HCEC 1CT (cell line): ENCODE measurements at regions not wholly inside any gene's neighbourhood (a gene's known extent, or its start where the extent isn't known, plus 50 kb on each side); places are given as distances from the start of the nearest gene placed in this dataset.

Experiments used
- DNase-seq: peaks from one replicate; pipeline ENCODE4 v3.0.0-alpha.2; 2017

- DNase-seq: no peak
Observed at GRCh38 chr3:31358473-31359070, 174.2 kb upstream of the STT3B start.

- DNase-seq: peak; percentile 77
Observed at GRCh38 chr3:31361371-31362273, 171.1 kb upstream of the STT3B start.

GRCh38 chr3:31364188-31364587 lies 168.5 kb upstream of the STT3B start:
- no peak for DNase-seq

- DNase-seq: peak; percentile 71
Observed at GRCh38 chr3:31364711-31365110, 168.0 kb upstream of the STT3B start.

GRCh38 chr3:31367518-31367917 lies 165.2 kb upstream of the STT3B start:
- DNase-seq: no peak

- DNase-seq: peak; percentile 13
Observed at GRCh38 chr3:31369637-31370379, 162.9 kb upstream of the STT3B start.

GRCh38 chr3:31370380-31370666 lies 162.4 kb upstream of the STT3B start:
- DNase-seq: no peak

- no peak for DNase-seq
Observed at GRCh38 chr3:31370681-31371080, 162.0 kb upstream of the STT3B start.

GRCh38 chr3:31371484-31372177 lies 161.1 kb upstream of the STT3B start:
- no peak for DNase-seq

- no peak for DNase-seq
Observed at GRCh38 chr3:31373681-31374080, 159.0 kb upstream of the STT3B start.

GRCh38 chr3:31377045-31377642 lies 155.6 kb upstream of the STT3B start:
- DNase-seq: peak; percentile 94

GRCh38 chr3:31378231-31378630 lies 154.5 kb upstream of the STT3B start:
- DNase-seq: no peak

GRCh38 chr3:31379598-31379997 lies 153.1 kb upstream of the STT3B start:
- DNase-seq: no peak

- no peak for DNase-seq
Observed at GRCh38 chr3:31382856-31383255, 149.9 kb upstream of the STT3B start.

- DNase-seq: no peak
Observed at GRCh38 chr3:31384117-31384516, 148.6 kb upstream of the STT3B start.

GRCh38 chr3:31389939-31390338 lies 142.8 kb upstream of the STT3B start:
- DNase-seq: no peak

- no peak for DNase-seq
Observed at GRCh38 chr3:31390466-31390865, 142.3 kb upstream of the STT3B start.

GRCh38 chr3:31391150-31391549 lies 141.6 kb upstream of the STT3B start:
- DNase-seq: no peak

- DNase-seq: no peak
Observed at GRCh38 chr3:31392568-31392967, 140.2 kb upstream of the STT3B start.

- DNase-seq: no peak
Observed at GRCh38 chr3:31399271-31399670, 133.5 kb upstream of the STT3B start.

GRCh38 chr3:31402117-31402516 lies 130.6 kb upstream of the STT3B start:
- DNase-seq: no peak

GRCh38 chr3:31403197-31403596 lies 129.5 kb upstream of the STT3B start:
- no peak for DNase-seq

- DNase-seq: no peak
Observed at GRCh38 chr3:31404871-31405270, 127.9 kb upstream of the STT3B start.
